TTC549 (cell line): ENCODE measurements at regions not wholly inside any gene's neighbourhood (a gene's known extent, or its start where the extent isn't known, plus 50 kb on each side); places are given as distances from the start of the nearest gene placed in this dataset.
"Not testable (repeated sequence)": the region's sequence is repeated elsewhere in the genome, so short reads cannot be mapped to it uniquely, and the experiment has no call there.

Experiments used
- FAIRE-seq: peaks from 2 replicates; lab custom pipeline; 2012; peaks lifted over from hg19 to GRCh38; lab: Jason Lieb, UNC

DNA sequence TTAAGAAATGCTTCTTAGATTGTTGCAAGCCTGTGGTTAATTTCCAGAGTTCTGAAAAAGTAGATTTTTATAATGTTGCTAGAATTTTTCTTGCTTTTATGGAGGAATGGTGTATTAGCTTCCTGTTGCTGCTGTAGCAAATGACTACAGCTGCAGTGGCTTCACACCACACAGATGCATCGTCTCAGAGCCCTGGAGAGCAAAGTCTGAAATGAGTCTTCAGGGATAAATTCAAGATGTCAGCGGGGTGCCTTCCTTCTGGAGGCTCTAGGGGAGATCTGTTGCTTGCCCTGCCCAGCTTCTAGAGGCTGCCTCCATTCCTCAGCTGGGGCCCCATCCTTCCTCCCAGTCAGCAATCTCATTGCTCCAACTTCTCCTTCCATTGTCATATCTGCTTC, 187.8 kb downstream of the ZNF516 start:
- FAIRE-seq: no peak

DNA sequence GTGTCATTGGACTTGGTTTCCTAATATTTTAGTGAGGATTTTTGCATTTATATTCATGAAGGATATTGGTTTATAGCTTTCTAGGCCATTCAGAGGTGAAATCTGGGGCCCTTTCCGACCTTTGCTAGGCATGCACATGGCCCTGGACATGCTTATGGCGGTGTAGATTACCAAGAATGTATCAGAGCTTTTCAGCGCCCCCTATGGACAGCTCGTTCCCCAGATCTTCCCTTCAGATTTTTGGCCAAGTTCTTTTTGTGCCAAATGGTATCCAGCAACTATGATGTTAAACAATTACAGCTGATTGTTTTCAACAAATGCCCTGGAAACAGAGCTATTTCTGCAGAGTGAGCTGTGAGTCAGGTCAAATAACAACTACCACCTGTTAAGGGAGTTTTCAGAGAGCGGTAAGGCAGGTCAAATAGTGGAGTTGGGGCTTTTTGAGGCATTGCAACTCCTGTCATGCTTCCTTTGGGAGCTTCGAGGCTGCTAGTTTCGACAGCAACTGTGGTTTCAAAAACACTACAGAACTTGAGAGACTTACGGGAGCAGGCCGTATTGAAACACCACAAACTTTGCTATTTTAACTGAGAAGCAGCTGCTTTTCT, 188.3 kb downstream of the ZNF516 start:
- FAIRE-seq: no peak

DNA sequence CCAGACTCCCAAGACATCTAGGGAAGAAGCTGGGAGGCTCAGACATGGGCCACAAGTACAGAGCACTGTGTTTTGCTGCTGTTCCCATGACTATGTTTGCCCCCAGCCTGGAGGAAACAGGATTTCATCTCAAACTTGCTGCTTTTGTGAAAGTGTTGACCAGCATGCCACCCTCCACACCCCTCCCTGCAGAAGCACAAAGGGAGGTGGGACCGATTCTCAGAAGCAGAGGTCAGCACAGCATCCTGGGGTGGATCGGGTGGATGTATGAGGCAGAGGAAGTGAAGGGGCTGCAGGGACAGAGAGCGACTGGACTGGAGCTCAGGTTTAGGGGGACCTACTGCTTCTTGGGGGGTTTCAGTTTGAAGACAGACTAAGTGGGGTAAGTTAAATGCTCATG, 209.2 kb downstream of the ZNF516 start:
- no peak for FAIRE-seq

DNA sequence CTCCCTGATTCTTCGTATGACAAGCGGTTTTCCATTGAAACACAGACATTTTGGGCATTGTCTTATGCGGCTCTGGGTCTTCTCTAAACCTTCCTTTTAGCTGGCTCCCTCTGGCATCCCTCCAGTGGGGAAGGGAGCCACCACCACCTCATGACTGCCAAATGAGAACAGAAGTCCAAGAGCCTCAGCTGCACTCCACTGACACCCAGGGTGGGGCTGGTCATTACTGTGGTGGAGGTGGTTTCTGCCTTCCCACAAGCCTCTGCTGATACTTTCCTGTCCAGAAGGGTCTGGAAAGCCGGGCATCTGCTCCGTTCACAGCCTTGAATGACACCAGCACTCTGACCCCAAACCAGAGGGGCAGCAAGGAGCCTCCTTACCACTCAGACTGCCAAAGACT, 213.5 kb downstream of the ZNF516 start:
- no peak for FAIRE-seq

DNA sequence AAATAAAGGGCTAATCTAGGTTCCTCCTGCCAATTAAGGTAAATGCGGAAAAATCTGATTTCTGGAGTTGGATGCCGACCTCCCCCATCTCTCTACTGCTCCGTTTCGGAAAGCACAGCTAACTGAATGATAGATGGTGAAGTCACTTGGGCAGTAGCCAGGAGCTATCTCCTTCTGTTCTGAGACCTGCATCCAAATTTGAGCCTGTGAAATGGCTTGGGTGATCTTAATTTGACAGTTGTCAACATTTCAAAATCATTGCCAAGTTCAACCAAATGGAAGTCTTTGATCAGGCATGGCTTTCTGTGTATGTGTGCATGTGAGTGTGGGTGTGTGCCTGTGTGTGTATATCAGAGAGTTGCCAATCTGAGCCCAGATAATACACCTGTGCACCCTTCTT, 217.2 kb downstream of the ZNF516 start:
- no peak for FAIRE-seq

DNA sequence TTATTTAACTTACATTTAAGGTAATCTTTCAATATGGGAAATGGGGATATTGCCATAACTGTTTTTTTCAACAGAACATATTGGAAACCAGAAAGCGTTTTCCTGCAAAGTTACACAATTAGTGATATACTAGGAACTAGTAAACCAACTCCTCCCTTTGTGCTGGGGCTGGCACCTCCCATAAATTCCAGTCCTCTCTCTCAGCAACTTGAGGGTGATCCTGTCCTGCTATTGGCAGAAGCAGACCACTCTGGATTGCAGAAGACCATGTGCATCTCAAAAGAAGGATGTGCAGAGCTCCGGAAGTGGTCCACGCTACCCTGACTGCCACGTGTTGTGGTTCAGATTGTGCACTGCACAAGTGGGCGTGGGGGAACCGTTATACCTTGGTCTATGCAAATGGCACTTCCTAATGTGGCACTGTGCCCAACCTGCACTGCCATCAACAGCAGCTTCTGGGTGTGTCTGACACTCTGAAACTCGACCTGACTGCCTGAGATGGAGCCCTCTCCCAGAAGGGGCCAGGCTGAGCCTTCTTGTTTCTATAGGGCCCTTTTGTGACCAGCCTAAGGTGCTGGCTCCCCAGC, 219.2 kb downstream of the ZNF516 start:
- no peak for FAIRE-seq

DNA sequence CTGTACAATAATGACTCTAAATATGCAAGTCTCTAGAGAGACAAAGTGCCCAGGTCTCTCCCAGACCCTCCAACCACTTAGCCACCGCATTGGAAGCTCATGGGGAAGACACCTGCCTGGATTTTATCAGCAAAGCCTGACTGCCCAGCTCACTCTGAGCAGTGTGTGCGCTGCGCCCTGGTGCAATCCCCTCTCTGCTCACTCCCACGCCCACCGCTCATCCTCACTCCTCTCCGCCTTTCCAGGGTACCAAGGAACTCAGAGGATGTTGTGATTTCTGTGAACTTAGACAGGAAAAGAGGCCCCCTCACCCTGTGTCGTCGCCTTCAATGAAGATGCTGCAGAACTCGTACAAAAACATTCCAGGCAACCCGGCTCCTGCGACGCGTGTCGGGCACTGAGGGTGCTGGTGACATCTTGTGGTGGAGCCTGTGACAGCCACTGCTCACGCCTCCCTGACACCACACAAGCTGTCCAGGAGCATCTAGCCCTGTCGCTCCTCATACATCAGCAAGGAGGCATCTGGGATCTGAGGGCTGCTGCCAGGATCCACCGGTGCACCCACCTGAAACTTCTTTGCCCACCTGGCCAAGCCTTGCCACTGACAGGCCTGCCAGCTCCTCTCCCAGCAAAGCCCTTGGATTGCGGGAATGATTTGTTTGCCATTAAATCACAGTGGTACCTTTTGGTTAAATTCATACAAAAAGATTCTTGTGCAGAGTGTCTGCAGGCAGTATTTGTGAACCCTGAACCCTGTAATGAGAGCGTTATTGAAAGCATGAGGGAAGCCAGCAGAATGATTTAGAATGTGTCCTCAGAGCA, 220.4 kb downstream of the ZNF516 start:
- no peak for FAIRE-seq

DNA sequence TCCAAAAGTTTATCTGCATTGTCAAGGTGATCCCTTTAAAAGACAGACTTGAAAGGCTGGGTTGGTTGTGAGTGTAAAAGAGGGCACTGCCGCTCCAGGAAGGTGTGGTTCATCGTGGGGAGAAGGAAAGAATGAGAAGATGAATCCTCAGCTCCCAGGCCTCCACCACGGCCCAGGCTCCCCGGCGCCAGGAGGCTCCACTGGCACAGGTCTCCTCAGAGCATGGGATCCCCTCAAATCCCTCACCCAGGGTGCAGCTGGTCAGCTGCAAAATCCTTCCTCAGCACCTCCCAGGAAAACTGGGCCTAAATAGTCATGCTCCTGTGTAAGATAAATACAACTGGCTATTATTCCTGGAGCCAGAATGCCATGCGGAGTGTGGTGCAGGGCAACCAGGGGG, 221.1 kb downstream of the ZNF516 start:
- no peak for FAIRE-seq

DNA sequence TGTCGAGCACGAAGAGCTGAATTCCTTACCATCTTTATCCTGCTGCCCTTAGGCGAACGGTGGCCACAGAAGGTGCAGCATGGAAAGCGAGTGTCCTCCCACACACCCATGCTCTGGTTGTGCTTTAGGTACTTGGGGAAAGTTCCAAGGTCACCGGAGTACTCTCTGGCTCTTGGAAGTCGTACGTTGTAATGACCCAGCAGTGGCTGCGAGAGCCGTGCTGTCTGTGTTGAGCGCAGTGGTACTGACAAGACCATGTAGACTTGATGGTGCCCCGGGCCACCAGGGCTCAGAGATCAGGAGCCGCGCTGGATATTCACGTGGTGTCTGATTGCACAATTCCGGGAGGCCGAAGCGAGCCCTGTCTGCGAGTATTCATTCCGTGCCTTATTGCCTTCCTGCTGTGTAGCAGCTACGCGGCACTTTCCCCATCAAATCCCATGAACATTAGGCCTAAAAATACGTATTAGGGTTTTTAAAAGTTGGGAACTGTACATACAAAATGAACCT, 222.0 kb downstream of the ZNF516 start:
- no peak for FAIRE-seq

DNA sequence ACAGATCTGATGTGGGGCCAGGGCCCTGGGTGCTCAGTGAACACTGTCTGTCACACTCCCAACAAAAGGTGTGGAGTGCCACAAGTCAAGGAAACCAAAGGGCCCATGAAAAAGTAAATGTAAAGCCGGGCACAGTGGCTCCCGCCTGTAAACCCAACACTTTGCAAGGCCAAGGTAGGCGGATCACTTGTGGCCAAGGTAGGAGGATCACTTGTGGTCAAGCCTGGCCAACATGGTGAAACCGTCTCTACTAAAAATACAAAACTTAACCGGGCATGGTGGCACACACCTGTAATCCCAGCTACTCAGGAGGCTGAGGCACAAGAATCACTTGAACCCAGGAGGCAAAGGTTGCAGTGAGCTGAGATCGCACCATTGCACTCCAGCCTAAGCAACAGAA, 227.6 kb downstream of the ZNF516 start:
- not testable (repeated sequence) for FAIRE-seq

DNA sequence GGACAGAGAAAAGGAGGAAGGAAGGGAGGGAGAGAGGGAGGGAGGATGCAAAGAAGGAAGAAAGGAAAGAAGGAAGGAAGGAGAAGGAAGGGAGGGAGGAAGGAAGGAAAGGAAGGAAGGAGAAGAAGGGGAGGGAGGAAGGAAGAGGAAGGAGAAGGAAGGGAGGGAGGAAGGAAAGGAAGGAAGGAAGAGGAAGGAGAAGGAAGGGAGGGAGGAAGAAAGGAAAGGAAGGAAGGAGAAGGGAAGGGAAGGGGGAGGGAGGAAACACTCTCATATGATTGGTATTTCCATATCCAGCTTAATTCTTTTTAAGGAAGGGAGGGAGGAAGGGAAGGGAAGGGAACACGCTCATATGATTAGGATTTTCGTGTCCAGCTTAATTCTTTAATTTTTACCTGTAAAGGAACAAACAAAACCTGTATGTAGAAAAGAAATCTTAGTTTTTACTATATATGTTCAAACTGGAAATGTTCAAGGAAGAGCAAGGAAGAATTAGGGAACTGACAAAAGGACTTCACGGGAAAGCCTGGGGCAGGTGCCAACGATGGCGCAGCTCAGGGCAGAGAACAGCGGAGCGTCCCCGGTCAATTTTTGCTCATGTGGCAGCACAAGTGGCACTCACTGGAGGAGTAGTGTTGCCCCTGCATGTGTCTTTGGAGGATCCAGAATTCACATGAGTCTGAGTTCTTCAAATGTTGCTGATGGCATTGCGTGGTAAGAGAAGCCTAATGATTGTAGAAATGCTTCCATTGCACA, 228.6 kb downstream of the ZNF516 start:
- FAIRE-seq: no peak

DNA sequence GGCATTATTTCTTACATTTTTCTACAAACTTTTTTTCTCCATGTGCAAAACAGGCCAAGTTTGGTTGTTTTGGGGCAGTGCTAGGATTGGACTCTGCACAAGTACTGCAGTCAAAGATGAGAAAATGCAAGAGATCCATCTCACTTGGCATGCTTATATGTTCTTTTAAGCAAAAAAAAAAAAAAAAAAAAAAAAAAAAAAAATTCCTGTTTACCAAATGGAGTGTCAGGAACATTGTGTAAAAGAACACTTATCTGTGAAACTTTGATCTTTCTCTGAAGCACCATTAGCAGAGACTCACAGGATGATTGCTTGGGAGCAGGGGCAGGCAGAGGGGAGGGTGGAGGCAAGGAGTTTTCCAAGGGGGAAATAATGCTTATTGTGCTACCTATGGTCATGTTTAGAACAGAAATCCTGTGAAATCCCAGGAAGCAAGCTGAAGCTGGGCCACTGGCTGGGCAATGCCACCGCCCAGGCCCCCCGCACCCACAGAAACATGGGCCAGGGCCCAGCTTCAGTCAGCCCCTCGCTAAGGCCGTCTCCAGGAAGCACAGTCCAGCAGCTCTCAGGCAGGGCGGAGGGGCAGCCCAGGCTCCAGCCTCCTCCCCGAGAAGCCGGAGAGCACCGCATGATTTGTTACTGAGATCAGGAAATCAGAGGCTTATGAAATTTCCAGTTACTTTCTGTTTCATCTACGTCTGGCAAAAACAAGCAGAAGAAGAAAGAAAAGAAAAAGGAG, 229.4 kb downstream of the ZNF516 start:
- FAIRE-seq: no peak

DNA sequence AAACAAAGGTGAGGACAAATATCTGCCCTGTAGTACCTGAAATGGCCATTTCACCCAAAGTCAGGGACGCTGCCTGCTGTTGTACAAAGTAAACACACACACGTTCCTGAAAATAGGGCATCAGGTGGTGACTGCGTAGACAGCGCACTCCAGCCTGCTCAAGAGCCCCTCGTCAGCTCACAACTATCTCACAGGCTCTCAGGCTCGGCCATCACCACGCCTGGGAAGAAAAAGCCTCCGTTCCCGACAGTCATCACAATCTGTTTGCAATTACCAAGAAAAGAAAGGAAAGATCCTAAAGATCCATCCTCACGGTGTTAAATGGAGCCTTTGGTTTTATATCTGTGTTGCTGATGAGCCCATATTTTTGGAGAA, 230.2 kb downstream of the ZNF516 start:
- FAIRE-seq: no peak

DNA sequence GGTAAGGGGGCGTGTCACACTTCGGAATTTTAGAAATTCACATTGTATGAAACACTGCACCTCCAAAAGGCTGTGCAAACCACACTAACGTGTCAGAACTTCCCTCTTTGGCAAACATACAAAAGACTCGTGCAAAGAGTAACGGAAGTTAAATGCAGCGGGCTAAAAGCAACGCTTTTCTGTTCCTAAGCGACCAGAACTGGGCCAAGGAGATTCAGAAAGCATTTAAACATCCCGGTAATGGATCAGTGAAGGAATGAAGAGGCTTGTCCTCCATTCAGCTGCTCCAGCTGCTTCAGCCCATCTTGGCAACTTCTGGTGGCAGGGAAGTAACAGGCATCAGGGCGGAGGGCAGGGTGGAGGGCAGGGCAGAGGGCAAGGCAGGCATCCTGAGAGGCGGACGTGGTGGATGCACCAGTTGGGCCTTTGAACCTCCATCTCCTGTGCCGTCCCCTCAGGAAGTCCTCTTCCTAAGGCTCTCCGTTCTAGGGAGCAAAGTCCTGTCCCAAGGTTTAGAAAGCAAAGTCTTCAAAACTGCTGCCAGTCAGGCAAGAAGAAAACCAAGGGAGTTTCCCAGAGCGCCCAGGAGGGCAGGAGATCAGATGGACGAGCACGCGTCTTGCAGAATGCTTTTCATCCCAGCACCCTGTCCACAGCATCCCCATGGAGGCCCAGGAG, 230.7 kb downstream of the ZNF516 start:
- no peak for FAIRE-seq

DNA sequence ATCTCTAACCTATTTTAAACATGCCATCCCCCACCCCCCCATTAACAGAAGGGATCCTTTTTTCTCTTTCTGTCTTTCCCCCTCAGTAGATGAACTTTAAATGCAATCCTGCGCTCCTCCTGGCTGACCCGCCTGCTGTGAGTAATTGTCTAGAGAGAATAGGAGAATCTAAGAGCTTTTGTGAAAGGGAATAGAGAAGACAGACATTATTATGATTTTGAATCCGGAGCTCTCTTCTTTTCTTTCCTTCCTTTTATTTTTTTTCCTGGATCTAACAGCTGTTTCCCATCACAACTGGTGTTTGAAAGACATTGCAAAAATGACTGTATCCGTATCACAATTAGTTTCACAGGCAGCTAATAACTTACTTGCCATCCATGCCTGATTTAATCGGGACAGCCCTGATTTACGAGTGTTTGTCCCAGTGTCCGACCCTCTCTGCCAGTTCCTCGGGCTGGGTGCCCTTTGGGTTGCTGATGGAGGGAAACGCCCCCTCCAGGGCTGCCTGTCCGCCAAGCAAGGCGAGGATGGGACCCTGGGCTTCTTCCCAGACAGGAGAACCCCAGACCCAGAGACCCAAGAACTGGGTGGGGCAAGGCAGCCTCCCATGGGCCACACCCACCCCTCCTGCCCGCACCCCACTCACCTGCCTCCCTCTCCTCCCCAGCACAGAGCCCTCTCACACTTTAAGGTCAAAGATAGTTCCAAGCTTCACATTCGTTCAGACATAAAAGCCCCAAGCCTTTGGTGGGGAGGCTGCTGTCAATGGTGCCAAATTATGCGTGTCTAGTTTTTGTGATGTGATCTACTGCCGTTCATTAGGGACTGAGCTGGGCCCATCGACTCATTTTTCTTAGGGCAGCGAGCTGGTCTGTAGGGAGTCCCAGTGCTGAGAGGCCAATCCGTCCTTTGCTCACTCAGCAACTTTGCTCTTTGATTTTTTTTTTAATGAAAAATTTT, 231.7 kb downstream of the ZNF516 start:
- no peak for FAIRE-seq

DNA sequence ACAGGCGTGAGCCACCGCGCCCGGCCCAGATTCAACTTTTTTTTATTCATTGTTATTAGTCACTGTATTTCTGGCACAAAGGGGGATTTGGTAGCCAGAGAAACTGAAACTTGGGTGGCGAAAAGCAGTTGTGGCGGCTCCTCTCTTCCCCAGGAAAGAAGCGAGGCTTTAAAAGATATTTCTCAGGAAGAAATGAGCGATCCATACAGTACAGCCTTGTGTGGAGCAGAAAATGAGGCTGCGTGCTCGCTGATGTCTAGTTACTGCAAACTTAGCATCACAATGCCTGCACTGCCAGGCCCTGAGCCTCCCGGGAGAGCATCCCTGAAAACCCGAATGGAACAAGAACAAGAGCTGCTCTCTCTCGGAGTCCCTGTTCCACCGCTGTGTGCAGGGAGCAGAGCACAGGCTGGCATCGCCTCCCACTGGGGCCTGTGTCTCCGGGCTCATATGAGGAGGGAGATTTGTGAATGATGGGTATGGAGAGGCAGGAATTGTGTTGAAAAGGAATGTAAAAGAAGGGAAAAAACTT, 234.0 kb downstream of the ZNF516 start:
- FAIRE-seq: no peak

DNA sequence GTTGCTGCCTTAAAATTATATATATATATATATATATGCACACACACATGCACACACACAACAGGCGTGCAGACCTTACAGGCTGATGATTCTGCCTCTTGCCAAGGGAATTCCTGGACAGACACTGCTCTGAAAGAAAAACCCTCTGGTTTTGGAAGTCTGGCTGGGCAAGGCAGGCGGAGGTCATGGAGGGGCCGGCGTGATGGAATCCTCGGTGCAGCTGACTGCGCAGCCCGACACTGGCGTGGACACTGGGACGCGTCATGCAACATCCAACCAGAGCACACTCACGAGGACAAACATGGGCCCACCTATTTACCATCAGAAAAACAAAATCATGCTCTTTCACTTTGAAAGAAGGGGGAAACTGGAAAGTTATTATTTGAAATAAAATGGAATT, 235.3 kb downstream of the ZNF516 start:
- no peak for FAIRE-seq

DNA sequence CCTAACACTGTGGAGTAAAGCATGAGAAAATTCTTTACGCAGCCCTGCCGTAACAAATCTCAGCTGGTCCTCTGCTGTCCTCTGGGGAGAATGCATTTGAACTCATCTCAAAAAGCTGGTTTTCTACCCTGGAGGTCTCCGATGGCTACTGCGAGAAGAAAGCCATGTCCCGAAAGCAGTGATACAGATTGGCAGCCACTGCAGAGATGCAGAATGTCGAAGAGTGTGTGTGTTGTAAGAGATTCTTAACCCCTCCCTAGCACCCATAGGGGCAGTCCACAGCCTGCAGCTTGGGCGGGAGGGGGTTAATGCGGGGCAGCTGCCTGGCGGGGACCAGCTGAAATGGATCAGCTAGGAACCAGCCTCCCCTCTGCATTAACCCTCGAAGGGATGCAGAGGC, 235.9 kb downstream of the ZNF516 start:
- FAIRE-seq: no peak

DNA sequence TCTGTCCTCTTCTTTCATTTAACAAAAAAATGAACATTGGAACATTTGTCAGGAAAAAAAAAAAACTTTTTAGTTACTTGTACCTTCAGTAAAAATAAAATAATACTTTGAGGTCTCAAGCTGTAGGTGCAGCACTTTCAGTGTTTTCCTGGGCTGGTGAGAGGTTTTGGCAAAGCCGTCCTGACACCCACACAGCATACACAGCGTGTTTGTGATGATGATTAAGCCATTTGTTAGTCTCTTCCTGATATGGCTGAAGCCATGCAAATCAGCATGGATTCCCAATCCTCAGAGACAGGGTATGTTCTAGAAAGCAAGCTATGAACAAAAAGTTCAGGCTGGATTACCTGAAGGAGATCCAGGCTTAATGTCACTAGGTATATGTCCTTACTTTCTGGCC, 236.8 kb downstream of the ZNF516 start:
- no peak for FAIRE-seq

DNA sequence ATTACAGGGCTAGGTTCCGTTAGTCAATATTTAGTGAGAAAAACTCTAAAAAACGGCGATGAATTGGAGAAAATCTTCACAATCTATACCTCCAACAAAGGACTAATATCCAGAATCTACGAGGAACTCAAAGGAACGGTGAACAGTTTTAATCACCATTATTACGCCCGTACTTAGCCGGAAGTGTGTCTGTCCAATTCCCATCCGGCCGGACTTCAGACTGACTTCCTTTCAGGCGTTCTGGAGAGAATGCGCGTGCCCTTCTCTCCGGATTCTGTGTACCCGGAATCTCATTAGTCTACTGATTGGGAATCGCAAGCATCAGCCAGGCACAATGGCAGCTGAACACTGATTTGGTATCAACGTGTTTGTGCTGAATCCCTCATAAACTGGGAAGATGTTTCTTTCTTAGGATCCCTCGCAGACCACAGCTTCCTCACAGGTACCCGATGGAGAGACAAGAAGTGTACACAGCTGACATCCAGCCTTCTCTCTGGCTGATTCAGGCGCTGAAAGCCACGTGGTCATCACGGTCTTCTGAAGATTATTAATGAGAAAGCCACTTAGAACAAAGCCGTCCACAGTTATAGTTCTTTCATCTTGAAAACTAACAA, 239.9 kb downstream of the ZNF516 start:
- no peak for FAIRE-seq
